Activated CD8-positive, alpha-beta memory T cell treated with anti-CD3 and anti-CD28 coated beads for 4 hours (primary cell): ENCODE measurements at regions not wholly inside any gene's neighbourhood (a gene's known extent, or its start where the extent isn't known, plus 50 kb on each side); places are given as distances from the start of the nearest gene placed in this dataset.
"Not testable (repeated sequence)": the region's sequence is repeated elsewhere in the genome, so short reads cannot be mapped to it uniquely, and the experiment has no call there.

ENCODE experiments used
- DNase-seq, 2 donors: peaks; one replicate each; pipeline ENCODE4 v3.0.0-alpha.2; 2020; ENCODE audit warnings: low read depth in 2 of 2

GRCh38 chr10:45056806-45057205 lies 56.1 kb downstream of the ZNF22 start:
- not testable (repeated sequence) for DNase-seq

- no peak for DNase-seq
Observed at GRCh38 chr10:45058580-45058979, 57.9 kb downstream of the ZNF22 start.

GRCh38 chr10:45058992-45059561 lies 58.4 kb downstream of the ZNF22 start:
- no peak for DNase-seq

- DNase-seq, result no peak
Observed at GRCh38 chr10:45059632-45060031, 58.9 kb downstream of the ZNF22 start.

GRCh38 chr10:45061982-45062381 lies 61.3 kb downstream of the ZNF22 start:
- DNase-seq, result no peak

GRCh38 chr10:45063591-45064231 lies 63.0 kb downstream of the ZNF22 start:
- DNase-seq, result no peak

- DNase-seq, result no peak
Observed at GRCh38 chr10:45064998-45065397, 64.3 kb downstream of the ZNF22 start.

GRCh38 chr10:45071043-45071813 lies 70.5 kb downstream of the ZNF22 start:
- no peak for DNase-seq

- no peak for DNase-seq
Observed at GRCh38 chr10:45075216-45075615, 74.5 kb downstream of the ZNF22 start.

- no peak for DNase-seq
Observed at GRCh38 chr10:45075826-45076380, 75.2 kb downstream of the ZNF22 start.

GRCh38 chr10:45076891-45077290 lies 76.2 kb downstream of the ZNF22 start:
- no peak for DNase-seq

GRCh38 chr10:45080331-45080730 lies 79.6 kb downstream of the ZNF22 start:
- no peak for DNase-seq

- no peak for DNase-seq
Observed at GRCh38 chr10:45082176-45082575, 81.5 kb downstream of the ZNF22 start.

- DNase-seq, result no peak
Observed at GRCh38 chr10:45091968-45092367, 91.2 kb downstream of the ZNF22 start.

- no peak for DNase-seq
Observed at GRCh38 chr10:45093945-45094344, 93.2 kb downstream of the ZNF22 start.

GRCh38 chr10:45095286-45095685 lies 94.6 kb downstream of the ZNF22 start:
- DNase-seq, result no peak

- DNase-seq, result no peak
Observed at GRCh38 chr10:45096001-45096400, 95.3 kb downstream of the ZNF22 start.

GRCh38 chr10:45100429-45100828 lies 99.7 kb downstream of the ZNF22 start:
- no peak for DNase-seq

GRCh38 chr10:45104674-45105073 lies 104.0 kb downstream of the ZNF22 start:
- DNase-seq, result no peak

- not testable (repeated sequence) for DNase-seq
Observed at GRCh38 chr10:45105309-45105708, 104.6 kb downstream of the ZNF22 start.

GRCh38 chr10:45106236-45106856 lies 105.6 kb downstream of the ZNF22 start:
- no peak for DNase-seq

GRCh38 chr10:45111509-45111908 lies 110.8 kb downstream of the ZNF22 start:
- DNase-seq, result no peak
